Middle frontal gyrus (tissue), 1 donor: ENCODE measurements at regions not wholly inside any gene's neighbourhood (a gene's known extent, or its start where the extent isn't known, plus 50 kb on each side); places are given as distances from the start of the nearest gene placed in this dataset.
"Not testable (repeated sequence)": the region's sequence is repeated elsewhere in the genome, so short reads cannot be mapped to it uniquely, and the experiment has no call there.

Experiments used
- DNase-seq: peaks from one replicate; pipeline ENCODE4 v3.0.0-alpha.2; 2015; ENCODE audit warnings: low spot score; ENCODE audit errors: extremely low spot score

DNA sequence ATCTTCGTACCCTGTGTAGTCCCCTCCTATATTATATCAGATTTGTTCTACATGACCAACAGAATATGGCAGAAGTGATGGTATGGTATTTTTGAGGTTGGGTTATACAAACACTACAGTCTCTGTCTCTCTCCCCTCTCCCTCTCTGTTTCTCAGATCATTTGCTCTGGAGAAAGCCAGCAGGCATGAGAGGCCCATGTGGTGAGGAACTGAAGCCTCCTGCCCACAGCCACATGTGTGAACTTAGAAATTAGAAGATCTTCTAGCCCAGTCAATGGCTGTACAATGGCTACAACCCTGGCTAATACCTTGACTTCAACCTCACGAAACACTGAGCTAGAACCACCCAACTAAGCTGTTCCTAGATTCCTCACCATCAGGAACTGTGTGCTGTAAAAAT, 250.6 kb downstream of the SMAD2 start:
- DNase-seq: no peak

DNA sequence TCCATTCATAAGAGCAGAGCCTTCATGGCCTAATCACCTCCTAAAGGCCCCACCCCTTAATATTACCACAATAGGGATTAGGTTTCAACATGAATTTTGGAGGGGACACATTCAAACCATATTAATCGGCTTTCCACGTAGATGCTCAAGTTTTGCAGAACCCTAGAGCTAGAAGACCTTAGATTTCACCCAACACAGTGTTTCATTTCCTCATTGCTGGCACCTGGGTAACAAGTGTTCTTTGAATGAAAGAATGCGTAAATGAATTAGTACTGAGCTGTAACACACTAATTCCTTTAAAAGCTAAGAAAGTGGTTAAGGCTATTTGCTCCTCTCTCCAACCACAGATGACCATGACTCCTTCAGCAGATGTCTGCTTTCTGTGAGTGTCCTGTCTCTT, 252.5 kb downstream of the SMAD2 start:
- DNase-seq: no peak

DNA sequence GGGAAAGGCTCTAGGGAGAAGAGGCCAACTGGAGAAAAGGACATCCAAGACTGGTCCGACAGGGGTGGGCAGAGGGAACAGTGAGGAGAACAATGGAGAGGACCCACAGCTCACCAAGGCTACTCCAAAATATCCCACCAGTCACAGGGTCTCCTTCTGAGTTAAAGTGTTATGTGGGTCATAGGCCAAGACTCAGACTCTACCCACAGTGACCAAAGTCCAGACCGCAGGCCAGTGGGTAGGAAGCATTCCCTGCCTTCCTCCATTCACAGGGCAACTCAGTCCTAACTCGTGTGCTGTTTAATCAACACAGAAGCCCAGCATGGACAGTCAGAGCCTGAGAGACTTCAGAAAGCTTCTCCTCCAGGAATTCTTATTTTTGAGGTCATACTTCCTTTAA, 260.6 kb downstream of the SMAD2 start:
- DNase-seq: no peak

DNA sequence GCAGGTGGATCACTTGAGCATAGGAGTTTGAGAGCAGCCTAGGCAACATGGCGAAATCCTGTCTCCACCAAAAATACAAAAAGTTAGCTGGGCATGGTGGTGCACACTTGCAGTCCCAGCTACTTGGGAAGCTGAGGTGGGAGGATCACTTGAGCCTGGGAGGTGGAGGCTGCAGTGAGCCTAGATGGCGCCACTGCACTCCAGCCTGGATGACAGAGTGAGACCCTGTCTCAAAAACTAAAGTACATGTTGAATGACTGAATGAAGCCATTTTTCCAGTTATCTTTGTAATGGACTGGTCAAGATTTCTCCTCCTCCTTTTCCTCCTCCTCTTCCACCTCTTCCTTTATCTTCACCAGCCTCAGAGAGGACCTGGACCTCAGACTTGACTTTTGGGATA, 272.0 kb downstream of the SMAD2 start:
- no peak for DNase-seq

DNA sequence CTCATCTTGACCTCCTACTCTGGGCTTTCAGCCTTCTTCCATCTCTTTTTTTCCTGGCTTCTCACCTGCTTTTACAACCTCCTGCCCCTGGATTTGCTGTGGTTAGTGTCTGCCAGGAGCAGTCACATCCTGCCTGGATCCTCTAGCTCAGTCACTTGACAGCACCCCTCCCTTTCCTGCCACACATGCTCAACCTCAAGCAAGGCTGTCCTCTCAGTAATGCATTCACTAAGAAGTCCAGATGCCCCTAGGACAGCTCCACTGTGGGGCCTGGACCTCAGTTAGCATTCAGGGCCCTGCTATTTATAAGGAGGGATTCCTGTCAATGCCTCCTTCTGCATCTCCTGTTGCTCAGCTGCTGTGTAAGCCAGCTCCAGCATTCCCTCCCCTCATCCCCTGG, 275.5 kb downstream of the SMAD2 start:
- DNase-seq: no peak

DNA sequence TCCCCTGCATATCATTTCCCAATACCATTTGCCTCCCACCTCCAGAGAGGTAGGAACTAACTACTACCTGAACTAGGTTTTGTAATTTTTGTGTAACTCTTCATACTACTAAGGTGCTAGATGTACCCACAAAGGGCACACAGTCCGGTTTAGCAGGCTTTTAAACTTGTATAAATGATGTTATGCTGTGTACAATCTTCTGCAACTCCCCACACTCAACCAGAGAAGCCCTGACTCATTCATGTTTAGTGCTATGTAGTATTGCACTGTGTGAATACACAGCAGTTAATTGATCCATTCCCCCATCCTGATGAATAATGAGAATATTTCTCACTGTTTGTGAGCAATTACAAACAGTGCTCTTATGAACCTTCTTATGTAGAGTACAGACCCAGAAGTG, 285.6 kb downstream of the SMAD2 start:
- DNase-seq: no peak

DNA sequence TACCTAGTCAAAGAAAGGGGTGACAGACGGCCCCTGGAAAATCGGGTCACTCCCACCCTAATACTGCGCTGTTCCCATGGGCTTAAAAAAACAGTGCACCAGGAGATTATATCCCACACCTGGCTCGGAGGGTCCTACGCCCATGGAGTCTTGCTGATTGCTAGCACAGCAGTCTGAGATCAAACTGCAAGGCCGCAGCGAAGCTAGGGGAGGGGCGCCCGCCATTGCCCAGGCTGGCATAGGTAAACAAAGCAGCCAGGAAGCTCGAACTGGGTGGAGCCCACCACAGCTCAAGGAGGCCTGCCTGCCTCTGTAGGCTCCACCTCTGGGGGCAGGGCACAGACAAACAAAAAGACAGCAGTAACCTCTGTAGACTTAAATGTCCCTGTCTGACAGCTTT, 292.9 kb downstream of the SMAD2 start:
- DNase-seq: not testable (repeated sequence)

DNA sequence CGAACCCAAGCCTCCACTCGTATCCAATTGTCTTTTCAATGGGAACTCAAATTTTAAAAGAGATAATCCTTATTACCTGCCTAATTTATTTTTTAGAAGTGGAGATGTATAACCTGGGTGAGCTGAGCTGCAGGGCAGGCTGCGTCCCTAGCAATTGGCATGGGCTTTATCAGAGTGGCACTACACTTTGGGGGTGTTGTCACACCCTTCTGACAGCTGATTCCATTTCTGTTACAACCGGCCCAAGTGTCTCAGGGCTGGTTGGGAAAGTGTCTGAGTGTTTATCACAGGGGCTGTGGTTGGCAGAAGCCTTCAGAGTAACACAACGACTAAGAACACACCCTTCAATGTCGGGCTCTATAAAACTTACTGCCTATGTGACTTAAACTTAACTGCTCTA, 295.0 kb downstream of the SMAD2 start:
- DNase-seq: no peak

DNA sequence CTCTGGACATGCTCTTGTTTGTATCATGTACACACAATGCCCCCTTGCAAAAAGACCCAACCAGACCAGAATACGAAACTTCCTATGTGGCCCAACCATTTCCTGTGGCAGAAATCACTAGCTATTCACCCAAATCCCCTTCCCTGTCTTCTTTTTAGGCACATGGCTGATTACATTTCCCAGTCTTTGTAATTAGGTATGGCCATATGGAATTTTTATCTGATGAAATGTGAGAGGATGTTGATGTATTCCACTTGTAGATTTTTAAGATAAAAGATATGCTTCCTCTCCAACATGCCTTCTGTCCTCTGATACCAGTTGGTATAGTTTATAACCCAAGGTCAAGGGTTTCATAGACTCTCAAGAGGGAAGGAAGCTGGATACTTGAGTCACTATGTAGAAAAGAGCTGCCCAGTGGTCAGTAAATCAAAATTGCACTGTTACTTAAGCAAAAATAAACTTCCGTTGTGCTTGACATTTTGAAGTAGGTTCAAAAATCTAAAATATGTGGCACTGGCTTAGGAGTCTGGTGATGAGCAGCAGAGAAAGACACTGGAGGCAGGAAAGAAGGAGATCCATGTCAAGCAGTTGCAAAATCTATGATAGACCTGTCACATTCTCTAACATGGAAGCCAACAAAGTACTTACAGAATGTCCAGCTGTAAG, 297.4 kb downstream of the SMAD2 start:
- DNase-seq: no peak

DNA sequence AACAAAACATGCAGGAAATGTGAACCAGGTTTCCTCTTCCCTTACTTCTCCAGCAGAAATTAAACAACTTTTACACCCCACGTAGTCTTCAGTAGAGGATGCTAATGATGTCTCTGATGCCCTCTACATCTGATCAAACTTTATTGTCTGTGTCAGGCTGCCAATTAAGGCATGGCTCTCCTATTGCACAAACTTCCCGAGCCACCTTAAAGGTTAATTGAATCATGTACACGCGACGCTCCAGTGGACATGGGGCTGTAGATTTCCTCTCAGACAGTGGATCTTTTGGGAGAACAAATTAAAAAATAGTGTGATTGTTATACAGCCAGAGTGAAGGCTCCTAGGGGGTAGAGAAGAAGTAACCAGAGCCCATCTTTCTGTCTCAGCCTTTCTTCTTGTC, 301.6 kb downstream of the SMAD2 start:
- no peak for DNase-seq

DNA sequence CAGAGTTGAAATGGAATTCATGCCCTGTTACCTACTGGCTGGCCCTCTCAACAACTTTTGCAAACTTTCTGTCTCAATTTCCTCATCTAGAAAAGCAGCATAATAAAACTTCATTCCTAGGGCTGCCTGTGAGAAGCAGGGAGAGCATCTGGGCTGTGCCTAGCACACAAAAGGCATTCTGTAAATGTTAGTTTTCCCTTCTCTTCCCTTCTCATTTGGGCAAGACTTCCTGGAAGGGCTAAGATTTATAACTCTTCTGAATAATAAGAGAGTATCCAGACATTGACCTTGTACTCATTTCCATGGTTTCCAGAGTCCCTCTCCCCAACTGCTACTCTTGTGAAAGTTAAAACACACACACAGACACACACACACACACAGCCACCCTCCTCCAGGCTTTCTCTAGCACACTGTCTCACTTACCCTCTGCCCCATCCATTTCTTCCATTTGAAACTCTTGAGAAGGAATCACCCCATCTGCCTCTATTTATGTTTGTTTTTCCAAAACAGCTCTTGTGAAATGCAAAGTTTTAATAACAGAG, 302.1 kb downstream of the SMAD2 start:
- no peak for DNase-seq

DNA sequence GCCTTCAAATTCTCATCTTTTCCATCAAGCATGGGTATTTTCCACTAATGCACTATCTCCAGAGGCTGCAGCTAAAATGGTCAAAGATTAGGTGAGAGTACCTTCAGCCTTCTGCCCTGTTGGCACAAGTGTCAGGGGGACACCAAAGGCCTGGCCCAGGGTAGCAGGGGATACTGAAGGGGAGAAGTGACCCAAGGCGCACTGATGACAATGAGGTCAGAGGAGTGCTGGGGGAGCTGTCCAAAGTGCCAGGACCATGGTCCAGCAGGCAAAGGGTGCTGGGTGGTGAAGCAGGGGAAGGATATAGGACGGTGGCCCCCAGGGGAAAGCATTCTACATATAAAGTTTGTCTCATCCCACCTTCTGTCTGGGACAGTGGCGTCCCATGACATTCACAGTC, 303.4 kb downstream of the SMAD2 start:
- no peak for DNase-seq

DNA sequence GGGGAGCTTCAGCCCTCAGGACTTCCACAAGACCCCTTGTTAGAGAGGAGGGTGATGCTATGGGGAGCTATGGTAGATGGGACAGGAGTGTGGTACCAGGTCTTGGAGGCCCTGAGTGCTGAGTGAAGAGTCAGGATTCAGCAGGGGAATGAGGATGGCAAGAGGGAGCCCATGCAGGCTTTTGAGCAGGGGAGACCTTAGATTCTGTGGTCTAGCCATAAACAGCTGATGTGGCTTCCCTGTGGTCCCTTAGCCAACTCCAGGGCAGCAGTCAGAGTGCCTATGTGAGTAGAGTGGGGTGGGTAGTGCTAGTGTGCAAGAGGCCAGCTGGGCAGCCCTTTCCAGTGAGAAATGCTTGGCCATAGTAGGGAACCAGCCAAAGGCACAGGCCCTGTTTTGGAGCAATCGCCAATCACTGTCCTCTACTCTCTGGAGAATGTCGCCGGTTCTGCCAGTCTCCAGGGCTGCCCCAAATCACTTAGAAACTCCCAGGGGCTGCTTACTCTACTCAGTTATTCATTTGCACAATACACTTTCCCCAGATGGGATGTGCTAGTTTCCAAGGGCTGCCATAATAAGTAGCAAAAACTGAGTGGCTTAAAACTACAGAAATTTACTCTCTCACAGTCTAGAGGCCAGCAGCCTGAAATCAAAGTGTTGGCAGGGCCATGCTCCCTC, 310.5 kb downstream of the SMAD2 start:
- DNase-seq: no peak

DNA sequence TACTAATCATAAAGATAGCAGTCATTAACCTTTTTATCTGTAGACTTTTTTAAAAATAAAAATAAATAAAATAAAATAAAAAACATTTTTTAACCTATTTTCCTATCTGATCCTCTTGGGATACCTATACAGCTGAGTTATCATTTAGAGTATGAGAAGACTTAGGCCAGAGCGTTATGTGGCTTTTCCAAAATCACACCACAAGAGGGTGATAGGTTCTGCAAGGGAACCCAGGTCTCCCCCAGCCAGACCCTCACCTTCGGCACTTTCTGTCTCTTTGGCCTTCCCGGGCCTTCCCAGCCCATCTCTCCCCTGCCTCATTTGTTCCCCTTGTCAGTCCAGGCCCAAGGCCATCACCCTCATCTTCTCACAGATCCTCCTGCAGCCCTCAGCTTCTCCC, 311.7 kb downstream of the SMAD2 start:
- DNase-seq: no peak

DNA sequence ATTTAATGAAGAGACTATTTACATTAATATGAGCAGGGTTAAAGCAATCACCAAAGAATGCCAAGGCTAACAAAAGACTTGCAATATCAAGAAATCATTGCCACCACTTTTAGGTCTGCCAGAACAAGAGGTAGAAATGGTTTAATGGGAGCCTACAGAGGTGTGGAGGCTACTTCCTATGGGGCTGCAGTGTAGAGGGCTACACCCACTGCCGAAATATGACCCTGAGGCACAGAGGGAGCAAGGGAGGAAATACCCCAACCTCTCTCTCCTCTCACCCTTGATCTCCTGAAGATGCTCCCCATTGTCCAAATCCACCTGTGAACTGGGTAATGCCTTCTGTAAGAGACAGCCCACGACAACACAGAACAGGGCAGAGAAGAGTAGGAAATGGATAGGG, 315.4 kb downstream of the SMAD2 start:
- no peak for DNase-seq

DNA sequence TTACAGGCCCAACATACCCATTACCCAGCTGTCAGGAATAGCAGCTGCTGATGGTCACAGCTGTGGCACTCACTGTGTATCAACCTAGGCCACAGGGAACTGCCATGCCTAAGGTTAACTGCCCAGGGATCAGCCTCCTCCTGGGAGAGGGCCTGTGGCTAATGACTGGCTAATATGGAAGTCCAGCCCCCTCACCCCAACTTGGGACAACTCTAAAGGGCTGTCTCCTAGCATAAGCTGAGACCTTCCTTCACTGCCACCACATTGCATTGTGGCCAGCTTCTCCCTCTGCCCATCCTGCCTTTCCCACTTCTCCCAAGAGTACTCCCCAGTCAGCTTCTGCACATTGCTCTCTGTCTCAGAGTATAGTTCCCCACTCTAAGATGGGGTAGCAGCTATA, 316.5 kb downstream of the SMAD2 start:
- no peak for DNase-seq

DNA sequence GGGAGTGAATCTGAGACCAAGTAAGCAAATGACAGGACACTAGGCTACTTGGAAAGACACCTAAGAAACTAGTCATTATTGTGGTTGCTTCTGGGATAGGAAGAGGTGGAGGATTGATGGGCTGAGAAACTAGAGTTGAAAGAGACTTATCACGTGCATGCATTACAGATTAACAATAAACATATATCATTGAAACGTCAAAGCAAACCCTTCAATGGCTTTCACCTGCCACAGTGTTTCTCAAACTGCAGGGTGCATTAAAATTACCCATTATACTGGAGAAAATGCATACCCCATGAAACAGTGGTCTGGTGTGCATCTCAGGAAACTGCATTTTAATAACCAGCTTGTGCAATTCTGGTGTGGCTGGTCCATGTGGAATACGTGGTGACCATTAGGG, 318.8 kb downstream of the SMAD2 start:
- no peak for DNase-seq

DNA sequence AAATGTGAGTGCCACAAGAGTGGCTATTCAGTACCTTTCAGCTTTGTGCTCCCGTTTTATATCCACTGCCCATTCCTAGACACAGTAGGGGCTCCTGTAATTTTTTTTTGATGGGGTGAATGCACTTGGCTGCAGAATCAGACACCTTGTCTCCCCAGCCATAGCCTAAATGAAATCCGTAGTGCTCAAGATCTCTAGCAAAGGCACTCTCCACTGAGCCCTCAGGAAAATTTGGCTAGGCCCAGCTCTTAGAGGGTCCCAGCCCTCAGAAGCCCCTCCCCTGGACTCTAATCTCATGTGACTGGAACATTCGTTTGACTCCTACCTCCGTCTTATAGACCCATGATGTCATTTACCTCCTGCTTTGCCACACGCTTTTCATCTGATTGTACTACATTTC, 323.9 kb downstream of the SMAD2 start:
- no peak for DNase-seq

DNA sequence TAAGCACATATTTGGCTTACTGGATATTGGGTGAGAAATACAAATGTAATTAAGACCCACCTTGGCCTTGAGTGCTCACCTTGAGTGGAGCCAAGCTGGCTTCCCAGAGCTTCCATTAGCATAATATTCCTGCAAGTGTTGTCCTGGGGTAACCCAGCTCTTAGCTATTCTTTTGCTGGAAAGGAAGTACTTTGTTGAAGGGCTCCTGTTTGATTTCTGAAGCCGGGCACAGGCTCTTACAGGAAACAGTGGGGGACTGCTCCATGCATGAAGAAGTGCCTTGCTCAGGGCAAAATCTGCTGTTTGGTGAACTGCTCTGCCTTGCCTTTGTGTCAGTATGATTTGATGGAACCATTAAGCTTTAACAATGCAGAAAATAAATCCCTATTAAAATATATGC, 325.4 kb downstream of the SMAD2 start:
- DNase-seq: no peak

DNA sequence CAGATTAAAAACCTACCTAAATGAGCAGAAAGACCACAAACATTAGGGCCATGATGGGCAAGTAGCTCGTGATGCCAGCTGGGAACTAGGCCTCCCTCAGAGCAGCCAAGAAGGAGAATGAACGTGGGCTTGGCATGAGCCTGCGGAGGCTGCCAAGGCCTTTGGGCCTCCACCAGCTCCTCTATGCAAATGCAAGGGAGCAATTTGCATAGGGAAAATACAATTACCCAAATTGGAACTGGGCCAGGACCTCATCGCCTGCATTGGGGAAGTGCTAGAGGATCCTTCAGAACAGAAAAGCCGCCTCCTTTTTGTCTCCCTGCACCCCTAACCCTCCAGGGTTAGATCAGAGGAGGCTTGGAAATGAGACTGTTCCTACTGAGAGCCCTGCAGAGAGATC, 326.4 kb downstream of the SMAD2 start:
- no peak for DNase-seq

DNA sequence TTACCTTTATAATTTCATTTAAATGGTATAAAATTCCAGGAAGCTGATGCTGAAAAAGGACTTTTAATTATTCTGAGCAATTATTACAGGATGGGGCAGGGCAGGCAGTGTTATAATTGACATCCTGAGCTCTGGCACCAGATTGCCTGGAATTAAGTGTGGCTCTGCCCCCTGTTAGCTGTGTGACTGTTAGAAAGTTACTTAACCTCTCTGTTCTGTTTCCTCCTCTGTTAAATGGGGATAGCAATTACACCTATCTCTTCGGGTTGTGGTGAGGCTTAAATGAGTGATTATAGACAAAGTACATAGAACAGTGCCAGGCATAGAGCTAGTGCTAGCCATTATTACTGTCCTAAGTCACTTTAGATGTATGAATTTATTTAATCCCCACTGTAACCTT, 327.3 kb downstream of the SMAD2 start:
- DNase-seq: no peak

DNA sequence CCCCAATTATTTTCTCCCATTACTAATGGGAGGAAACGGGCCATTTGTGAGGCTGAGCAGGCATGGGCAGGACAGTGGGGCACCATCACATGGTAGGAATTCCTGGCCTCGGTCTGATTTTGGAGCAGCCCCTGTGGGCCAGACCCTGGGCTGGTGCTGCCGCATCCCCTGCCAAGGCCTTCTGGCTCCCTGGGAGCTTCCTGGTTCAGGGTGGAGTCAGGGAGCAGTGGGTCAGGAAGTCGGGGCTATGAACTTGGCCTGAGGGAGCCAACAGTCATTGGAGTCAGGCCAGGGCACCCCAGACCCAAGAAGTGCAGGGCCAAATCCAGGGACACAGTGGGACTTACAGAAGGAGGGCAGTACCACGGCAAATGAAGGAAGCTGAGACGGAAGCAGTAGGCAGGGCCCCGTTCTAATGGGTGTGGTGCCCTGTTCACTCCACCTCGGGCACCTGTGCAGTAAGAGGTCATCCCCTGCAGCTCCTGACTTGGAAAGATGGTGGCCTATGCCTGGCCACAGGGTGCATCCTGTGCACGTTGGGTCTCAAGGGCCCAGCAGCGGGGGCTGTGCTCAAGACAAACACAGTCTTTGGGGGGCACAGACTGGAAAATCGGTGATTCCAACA, 328.1 kb downstream of the SMAD2 start:
- DNase-seq: no peak
